ENCODE measurements at regions not wholly inside any gene's neighbourhood (a gene's known extent, or its start where the extent isn't known, plus 50 kb on each side); places are given as distances from the start of the nearest gene placed in this dataset.
A peak's percentile ranks its signal among the peaks of the same experiment; 100 is the strongest.

- TF ChIP-seq CTCF (IDR thresholded peaks at IDR 0.05; ENCODE audit: insufficient read depth, low read length, poor library complexity, severe bottlenecking) = no peak
- Histone ChIP-seq H3K27me3 (ENCODE audit: control insufficient read depth, insufficient read depth, low read length) (no peaks in the 10 kb centered on the region), H3K4me3 (ENCODE audit: low read depth, low read length) (no peak overlapping the region), H3K36me3 (ENCODE audit: control insufficient read depth, insufficient read depth, low read length) (no peaks in the 10 kb centered on the region)
- DNase-seq (ENCODE audit: low read depth) = no peak
These were observed 57.9 kb upstream of the EPAS1 start for GRCh38 chr2:46239175-46239846.

- Histone ChIP-seq H3K36me3 (ENCODE audit: control insufficient read depth, insufficient read depth, low read length) (no peaks in the 10 kb centered on the region), H3K4me3 (ENCODE audit: low read depth, low read length) (no peak overlapping the region), H3K27me3 (ENCODE audit: control insufficient read depth, insufficient read depth, low read length) (no peaks in the 10 kb centered on the region)
- no peak for DNase-seq (ENCODE audit: low read depth)
- no peak for TF ChIP-seq CTCF (IDR thresholded peaks at IDR 0.05; ENCODE audit: insufficient read depth, low read length, poor library complexity, severe bottlenecking)
These were observed 57.4 kb upstream of the EPAS1 start for GRCh38 chr2:46239847-46240181.

- Histone ChIP-seq H3K27me3 (ENCODE audit: control insufficient read depth, insufficient read depth, low read length) (no peaks in the 10 kb centered on the region), H3K36me3 (ENCODE audit: control insufficient read depth, insufficient read depth, low read length) (no peaks in the 10 kb centered on the region), H3K4me3 (ENCODE audit: low read depth, low read length) (no peak overlapping the region)
- DNase-seq (ENCODE audit: low read depth) = peak; percentile 12
- no peak for TF ChIP-seq CTCF (IDR thresholded peaks at IDR 0.05; ENCODE audit: insufficient read depth, low read length, poor library complexity, severe bottlenecking)
These were observed 55.9 kb upstream of the EPAS1 start for GRCh38 chr2:46241344-46241743.

- Histone ChIP-seq H3K27me3 (ENCODE audit: control insufficient read depth, insufficient read depth, low read length) (no peaks in the 10 kb centered on the region), H3K36me3 (ENCODE audit: control insufficient read depth, insufficient read depth, low read length) (no peaks in the 10 kb centered on the region), H3K4me3 (ENCODE audit: low read depth, low read length) (no peak overlapping the region)
- no peak for TF ChIP-seq CTCF (IDR thresholded peaks at IDR 0.05; ENCODE audit: insufficient read depth, low read length, poor library complexity, severe bottlenecking)
- DNase-seq (ENCODE audit: low read depth) = no peak
These were observed 51.3 kb upstream of the EPAS1 start for GRCh38 chr2:46245869-46246268.

GRCh38 chr2:46246790-46247189 lies 50.4 kb upstream of the EPAS1 start:
- no peak for TF ChIP-seq CTCF (IDR thresholded peaks at IDR 0.05; ENCODE audit: insufficient read depth, low read length, poor library complexity, severe bottlenecking)
- no peaks in the 10 kb centered on the region for H3K36me3 ChIP-seq (ENCODE audit: control insufficient read depth, insufficient read depth, low read length)
- DNase-seq (ENCODE audit: low read depth) = no peak
- no peaks in the 10 kb centered on the region for H3K27me3 ChIP-seq (ENCODE audit: control insufficient read depth, insufficient read depth, low read length)
- no peak overlapping the region for H3K4me3 ChIP-seq (ENCODE audit: low read depth, low read length)

Measured in kidney epithelial cell (primary cell).